ENCODE measurements at regions not wholly inside any gene's neighbourhood (a gene's known extent, or its start where the extent isn't known, plus 50 kb on each side); places are given as distances from the start of the nearest gene placed in this dataset.

- H3K4me3 ChIP-seq (replicated peaks in 1 of 2; ENCODE audit: low read depth in 1 of 2, low read length in 2 of 2), result no peak overlapping the region
- ATAC-seq (no peak), DNase-seq (ENCODE audit: low read depth, low spot score) (no peak)
- no peak overlapping the region for H3K9ac ChIP-seq (ENCODE audit: low read length)
- H3K9me2 ChIP-seq (ENCODE audit: insufficient read depth), result no peaks in the 10 kb centered on the region
- no peak overlapping the region for H2AFZ ChIP-seq (ENCODE audit: low read depth, low read length, poor library complexity, severe bottlenecking)
- H3K4me1 ChIP-seq (ENCODE audit: control insufficient read depth in 1 of 2, insufficient read depth in 2 of 2, low read length in 2 of 2), result no peaks in the 10 kb centered on the region
- H4K20me1 ChIP-seq (ENCODE audit: insufficient read depth), result no peaks in the 10 kb centered on the region
- no peaks in the 10 kb centered on the region for H3K36me3 ChIP-seq (ENCODE audit: control insufficient read depth in 1 of 2, insufficient read depth in 2 of 2, low read length in 2 of 2)
- no peaks in the 10 kb centered on the region for H3K27me3 ChIP-seq (ENCODE audit: insufficient read depth, low read length)
- no peak overlapping the region for H3K27ac ChIP-seq (ENCODE audit: low read depth, low read length)
- H3K79me2 ChIP-seq (ENCODE audit: insufficient read depth, low read length), result no peaks in the 10 kb centered on the region
- ChIA-PET POLR2A (no interaction called here), CTCF (no interaction called here), RAD21 (ENCODE audit: low non-redundant PET in 1 of 2, low total read pairs in 2 of 2, uncharacterized antibody in 2 of 2, unreplicated experiment in 2 of 2) (no interaction called here)
- no peak for TF ChIP-seq FOSL1 (IDR thresholded peaks at IDR 0.05; ENCODE audit: low read depth)
- no peak overlapping the region for H3K4me2 ChIP-seq (ENCODE audit: low read length)
- no peaks in the 10 kb centered on the region for H3K9me3 ChIP-seq (ENCODE audit: control insufficient read depth in 1 of 2, insufficient read depth in 1 of 2, low read depth in 1 of 2, low read length in 2 of 2)
- no TSS peak for BruUV-seq (replicated peaks)
- intact Hi-C loops (cut with micrococcal nuclease), result no loop called here
These were observed 209.0 kb downstream of the EFHB start for GRCh38 chr3:19725000-19725399.

- ChIA-PET CTCF (no interaction called here), POLR2A (no interaction called here), RAD21 (ENCODE audit: low non-redundant PET in 1 of 2, low total read pairs in 2 of 2, uncharacterized antibody in 2 of 2, unreplicated experiment in 2 of 2) (no interaction called here)
- Histone ChIP-seq H3K79me2 (ENCODE audit: insufficient read depth, low read length) (no peaks in the 10 kb centered on the region), H4K20me1 (ENCODE audit: insufficient read depth) (no peaks in the 10 kb centered on the region), H3K9ac (ENCODE audit: low read length) (no peak overlapping the region), H3K9me2 (ENCODE audit: insufficient read depth) (no peaks in the 10 kb centered on the region), H3K4me3 (replicated peaks in 1 of 2; ENCODE audit: low read depth in 1 of 2, low read length in 2 of 2) (no peak overlapping the region), H2AFZ (ENCODE audit: low read depth, low read length, poor library complexity, severe bottlenecking) (no peak overlapping the region), H3K36me3 (ENCODE audit: control insufficient read depth in 1 of 2, insufficient read depth in 2 of 2, low read length in 2 of 2) (no peaks in the 10 kb centered on the region), H3K4me1 (ENCODE audit: control insufficient read depth in 1 of 2, insufficient read depth in 2 of 2, low read length in 2 of 2) (no peaks in the 10 kb centered on the region), H3K9me3 (ENCODE audit: control insufficient read depth in 1 of 2, insufficient read depth in 1 of 2, low read depth in 1 of 2, low read length in 2 of 2) (no peaks in the 10 kb centered on the region), H3K4me2 (ENCODE audit: low read length) (no peak overlapping the region), H3K27me3 (ENCODE audit: insufficient read depth, low read length) (no peaks in the 10 kb centered on the region), H3K27ac (ENCODE audit: low read depth, low read length) (no peak overlapping the region)
- ATAC-seq (no peak), DNase-seq (ENCODE audit: low read depth, low spot score) (no peak)
- no TSS peak for BruUV-seq (replicated peaks)
- intact Hi-C loops (cut with micrococcal nuclease), result no loop called here
- TF ChIP-seq CEBPB (IDR thresholded peaks at IDR 0.05; ENCODE audit: low read depth) (no peak), YY1 (IDR thresholded peaks at IDR 0.05; ENCODE audit: extremely low read depth, insufficient replicate concordance, low read depth, low read length) (no peak), SIN3A (IDR thresholded peaks at IDR 0.05; ENCODE audit: low read depth) (no peak), JUND (IDR thresholded peaks at IDR 0.05) (no peak), SP1 (IDR thresholded peaks at IDR 0.05; ENCODE audit: low read depth) (no peak), ZNF274 (IDR thresholded peaks at IDR 0.05; ENCODE audit: low read depth, low read length) (no peak), ELF1 (IDR thresholded peaks at IDR 0.05; ENCODE audit: borderline replicate concordance, low read depth) (no peak), EZH2phosphoT487 (IDR thresholded peaks at IDR 0.05; ENCODE audit: borderline replicate concordance) (no peak), CBX3 (IDR thresholded peaks at IDR 0.05; ENCODE audit: low read depth) (no peak), ZFX (IDR thresholded peaks at IDR 0.05) (no peak), CTCF (IDR thresholded peaks at IDR 0.05 in 2 of 3, conservative IDR thresholded peaks at IDR 0.05 in 1 of 3; ENCODE audit: borderline replicate concordance in 1 of 3, insufficient read depth in 1 of 3, low read depth in 2 of 3, low read length in 2 of 3) (no peak)
- TF ChIP-seq, protein P1, sequence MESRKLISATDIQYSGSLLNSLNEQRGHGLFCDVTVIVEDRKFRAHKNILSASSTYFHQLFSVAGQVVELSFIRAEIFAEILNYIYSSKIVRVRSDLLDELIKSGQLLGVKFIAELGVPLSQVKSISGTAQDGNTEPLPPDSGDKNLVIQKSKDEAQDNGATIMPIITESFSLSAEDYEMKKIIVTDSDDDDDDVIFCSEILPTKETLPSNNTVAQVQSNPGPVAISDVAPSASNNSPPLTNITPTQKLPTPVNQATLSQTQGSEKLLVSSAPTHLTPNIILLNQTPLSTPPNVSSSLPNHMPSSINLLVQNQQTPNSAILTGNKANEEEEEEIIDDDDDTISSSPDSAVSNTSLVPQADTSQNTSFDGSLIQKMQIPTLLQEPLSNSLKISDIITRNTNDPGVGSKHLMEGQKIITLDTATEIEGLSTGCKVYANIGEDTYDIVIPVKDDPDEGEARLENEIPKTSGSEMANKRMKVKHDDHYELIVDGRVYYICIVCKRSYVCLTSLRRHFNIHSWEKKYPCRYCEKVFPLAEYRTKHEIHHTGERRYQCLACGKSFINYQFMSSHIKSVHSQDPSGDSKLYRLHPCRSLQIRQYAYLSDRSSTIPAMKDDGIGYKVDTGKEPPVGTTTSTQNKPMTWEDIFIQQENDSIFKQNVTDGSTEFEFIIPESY (IDR thresholded peaks at IDR 0.05; ENCODE audit: extremely low read depth, insufficient replicate concordance, low read length), result no peak
- TF ChIP-seq, protein P2, sequence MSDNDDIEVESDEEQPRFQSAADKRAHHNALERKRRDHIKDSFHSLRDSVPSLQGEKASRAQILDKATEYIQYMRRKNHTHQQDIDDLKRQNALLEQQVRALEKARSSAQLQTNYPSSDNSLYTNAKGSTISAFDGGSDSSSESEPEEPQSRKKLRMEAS (IDR thresholded peaks at IDR 0.05), result no peak
- TF ChIP-seq, protein P3, sequence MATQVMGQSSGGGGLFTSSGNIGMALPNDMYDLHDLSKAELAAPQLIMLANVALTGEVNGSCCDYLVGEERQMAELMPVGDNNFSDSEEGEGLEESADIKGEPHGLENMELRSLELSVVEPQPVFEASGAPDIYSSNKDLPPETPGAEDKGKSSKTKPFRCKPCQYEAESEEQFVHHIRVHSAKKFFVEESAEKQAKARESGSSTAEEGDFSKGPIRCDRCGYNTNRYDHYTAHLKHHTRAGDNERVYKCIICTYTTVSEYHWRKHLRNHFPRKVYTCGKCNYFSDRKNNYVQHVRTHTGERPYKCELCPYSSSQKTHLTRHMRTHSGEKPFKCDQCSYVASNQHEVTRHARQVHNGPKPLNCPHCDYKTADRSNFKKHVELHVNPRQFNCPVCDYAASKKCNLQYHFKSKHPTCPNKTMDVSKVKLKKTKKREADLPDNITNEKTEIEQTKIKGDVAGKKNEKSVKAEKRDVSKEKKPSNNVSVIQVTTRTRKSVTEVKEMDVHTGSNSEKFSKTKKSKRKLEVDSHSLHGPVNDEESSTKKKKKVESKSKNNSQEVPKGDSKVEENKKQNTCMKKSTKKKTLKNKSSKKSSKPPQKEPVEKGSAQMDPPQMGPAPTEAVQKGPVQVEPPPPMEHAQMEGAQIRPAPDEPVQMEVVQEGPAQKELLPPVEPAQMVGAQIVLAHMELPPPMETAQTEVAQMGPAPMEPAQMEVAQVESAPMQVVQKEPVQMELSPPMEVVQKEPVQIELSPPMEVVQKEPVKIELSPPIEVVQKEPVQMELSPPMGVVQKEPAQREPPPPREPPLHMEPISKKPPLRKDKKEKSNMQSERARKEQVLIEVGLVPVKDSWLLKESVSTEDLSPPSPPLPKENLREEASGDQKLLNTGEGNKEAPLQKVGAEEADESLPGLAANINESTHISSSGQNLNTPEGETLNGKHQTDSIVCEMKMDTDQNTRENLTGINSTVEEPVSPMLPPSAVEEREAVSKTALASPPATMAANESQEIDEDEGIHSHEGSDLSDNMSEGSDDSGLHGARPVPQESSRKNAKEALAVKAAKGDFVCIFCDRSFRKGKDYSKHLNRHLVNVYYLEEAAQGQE (IDR thresholded peaks at IDR 0.05; ENCODE audit: low read depth), result no peak
These were observed 216.3 kb downstream of the EFHB start for GRCh38 chr3:19717736-19718135.

All from HCT116 (cell line).